HG02885 (cell line): ENCODE measurements at regions not wholly inside any gene's neighbourhood (a gene's known extent, or its start where the extent isn't known, plus 50 kb on each side); places are given as distances from the start of the nearest gene placed in this dataset.

Source experiments
- ATAC-seq: cut with Tn5 transposase; IDR thresholded peaks from one replicate; pipeline ENCODE4 v1.9.1; 2021; ENCODE audit warnings: mild to moderate bottlenecking; ENCODE audit not compliant: unreplicated experiment, poor library complexity

DNA sequence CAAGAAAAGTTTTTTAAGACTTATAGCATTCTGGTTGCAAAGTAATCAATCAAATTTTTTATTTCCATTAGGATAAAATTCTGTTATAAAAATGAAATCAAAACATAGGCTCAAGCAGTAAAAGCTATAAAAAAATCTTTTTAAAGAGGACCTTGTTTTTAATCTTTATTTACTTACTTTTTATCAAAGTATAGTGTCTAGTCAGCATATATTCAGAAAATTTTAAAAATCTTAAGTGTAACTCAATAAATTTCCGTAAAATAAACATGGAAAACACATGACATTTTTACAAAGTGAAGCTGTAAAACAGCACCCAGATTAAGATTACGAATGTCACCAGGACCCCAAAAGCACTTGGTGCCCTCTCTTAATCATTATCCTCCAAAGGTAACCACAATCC is 302.4 kb downstream of the TMEM161B start:
- ATAC-seq, result no peak

DNA sequence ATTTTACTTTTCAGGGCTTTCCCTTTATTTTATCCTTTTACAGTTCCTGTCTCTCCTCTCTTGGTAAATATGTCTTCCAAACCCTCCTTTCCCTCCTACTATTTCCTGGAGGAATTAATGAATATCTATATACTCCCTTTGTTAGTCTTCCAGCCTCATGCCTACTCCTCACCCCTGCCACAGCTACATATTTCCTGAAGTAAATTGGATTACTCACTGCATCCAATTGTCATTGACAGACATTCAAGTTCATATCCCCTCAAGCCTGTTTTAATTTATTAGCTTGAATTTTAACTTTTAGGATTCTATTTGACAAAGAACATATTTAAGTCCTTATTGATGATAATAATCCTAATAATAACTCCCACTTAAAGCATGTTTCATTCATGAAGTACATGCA is 314.5 kb downstream of the TMEM161B start:
- ATAC-seq, result no peak

DNA sequence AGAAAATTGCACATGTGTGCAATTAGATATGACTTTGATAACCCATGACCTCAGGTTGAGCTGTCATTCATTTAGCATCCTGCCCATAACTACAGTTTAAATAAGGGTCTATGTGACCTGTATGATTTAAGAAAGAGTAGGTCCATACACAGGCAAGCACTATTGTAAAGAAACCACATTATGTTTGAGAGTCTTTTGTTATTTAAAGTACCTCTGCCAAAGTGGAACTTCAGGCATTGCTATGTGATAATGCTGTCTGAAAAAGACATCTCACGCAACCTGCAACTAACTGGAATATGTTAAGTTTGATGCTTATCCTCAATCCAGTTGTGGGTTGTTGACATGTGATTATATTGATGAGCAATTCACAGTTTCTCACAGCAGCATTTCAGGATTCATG is 317.0 kb downstream of the TMEM161B start:
- ATAC-seq, result no peak

DNA sequence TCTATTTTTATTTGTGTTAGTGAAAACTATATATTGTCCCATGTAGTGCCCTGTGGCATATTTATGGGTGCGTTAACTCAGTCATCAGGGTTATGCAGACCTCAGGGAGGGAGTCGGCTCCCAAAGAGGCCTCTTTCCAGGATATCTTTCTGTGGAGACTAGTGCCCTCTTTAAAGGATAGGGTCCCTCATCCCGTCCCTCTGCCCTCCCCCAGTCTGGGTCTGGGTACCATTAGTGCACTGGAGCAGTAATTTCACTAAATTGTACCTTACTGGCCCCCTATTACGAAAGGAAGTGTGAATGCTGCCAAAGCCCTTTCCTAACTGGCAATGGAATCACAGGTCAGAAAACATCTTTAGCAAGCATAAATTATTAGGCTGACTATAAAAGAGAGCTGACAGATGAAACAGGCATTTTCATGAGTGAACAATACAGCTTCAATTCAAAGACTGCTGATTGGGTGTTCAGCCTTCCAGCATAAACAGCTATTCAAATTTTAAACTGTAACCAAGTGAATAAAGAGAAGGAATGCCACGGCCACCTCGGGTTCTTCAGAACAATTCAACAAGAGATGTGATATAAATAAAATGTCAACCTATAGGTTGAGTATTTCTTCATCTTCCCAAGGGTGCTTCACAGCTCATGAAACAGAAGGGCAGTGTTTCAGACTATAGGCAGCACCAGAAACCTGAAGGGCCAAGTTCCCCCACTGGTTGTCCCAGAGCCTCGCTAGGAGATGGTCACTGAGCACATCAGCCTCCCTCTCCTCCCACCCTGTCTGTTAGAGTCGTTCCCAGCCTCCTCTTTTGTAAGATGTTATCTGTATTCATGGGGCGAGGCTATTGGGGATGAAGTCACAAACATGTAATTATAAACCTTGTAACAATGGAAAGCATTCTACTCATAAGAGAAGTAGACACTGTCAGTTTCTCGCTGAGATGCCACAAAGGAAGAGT is 318.7 kb downstream of the TMEM161B start:
- no peak for ATAC-seq

DNA sequence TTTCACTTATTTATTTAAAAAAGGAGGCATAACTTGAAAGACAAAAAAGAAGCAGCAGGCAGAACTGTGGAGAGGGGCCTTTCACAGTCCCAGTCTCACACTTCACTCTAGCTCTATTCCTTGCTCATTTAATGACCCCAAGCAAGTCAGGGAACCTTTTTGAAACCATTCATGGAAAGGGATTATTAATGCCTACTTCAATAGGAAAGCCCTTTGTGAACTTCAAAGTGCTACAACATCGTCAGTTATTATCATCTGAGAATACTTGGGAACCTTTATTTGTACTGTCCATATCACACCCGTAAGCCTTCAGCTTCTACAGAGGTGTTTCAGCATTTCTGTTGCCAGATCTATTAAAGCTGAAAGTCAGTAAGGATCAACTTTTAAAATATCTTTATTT is 320.2 kb downstream of the TMEM161B start:
- no peak for ATAC-seq

DNA sequence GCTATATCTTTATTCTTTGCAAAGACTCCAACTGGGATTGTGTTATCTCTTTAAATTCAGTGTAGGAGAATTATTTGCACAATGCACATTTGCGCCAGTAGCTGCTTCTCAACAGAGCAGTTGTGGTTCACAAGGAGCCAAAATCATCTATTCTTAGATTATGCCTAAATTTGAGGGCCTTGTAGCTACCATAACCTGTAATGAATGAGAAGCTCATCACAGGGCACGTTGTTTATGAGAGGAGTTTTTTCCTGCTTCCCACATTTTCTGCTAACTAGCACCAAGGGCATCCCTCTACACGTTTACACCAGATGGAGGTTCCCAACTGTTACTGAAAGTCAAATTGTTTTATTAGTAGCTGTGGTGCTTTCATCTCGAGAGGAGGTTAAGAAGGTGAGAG is 322.4 kb downstream of the TMEM161B start:
- ATAC-seq, result no peak

DNA sequence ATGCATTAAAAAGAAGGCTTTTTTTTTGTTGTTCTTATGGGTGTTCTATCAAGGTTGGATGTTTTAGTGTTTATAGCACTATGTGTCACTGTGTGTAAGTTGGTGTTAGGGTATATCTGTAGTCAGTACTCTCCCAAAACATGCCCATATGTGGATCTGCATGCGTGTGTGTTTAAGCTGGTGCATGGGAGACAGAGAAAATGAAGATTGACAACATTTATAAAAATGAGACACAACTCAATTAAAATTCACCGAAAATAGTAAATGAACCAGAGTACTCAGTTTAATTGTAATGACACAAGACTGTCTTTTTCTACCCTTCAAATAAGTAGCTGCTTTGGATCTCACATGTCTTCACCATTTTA is 323.4 kb downstream of the TMEM161B start:
- ATAC-seq, result no peak

DNA sequence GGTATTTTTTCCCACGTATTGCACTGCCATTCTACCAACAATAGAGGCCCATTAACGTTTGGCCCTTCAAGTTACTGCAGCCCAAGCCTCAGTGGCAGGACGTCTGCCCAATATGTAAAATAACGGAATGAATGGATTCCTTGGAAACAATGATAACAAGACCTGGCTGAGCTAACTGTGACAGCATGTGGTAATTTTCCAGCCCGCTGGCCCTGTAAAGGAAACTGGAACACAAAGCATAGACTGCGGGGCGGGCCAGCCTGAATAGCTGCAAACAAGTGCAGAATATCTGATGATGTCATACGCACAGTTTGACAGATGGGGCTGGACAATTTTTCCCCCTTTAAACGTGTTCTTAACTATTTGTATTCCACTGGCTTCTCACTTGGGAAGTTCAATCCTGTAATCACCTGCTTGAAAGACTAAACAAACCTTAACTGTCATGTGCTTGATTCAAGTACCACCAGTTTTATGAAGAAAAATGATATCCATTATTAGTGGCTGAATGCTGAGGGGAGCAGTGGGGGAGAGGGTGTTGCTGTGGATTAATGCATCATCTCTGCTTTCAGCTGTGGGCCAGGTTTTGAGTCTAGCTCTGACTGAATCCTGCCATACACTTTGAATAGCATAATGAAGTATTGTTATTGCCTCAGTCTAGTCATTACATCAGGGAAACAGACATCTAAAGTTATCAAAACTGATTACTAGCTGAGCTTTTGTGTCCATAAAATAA is 323.9 kb downstream of the TMEM161B start:
- ATAC-seq, result no peak

DNA sequence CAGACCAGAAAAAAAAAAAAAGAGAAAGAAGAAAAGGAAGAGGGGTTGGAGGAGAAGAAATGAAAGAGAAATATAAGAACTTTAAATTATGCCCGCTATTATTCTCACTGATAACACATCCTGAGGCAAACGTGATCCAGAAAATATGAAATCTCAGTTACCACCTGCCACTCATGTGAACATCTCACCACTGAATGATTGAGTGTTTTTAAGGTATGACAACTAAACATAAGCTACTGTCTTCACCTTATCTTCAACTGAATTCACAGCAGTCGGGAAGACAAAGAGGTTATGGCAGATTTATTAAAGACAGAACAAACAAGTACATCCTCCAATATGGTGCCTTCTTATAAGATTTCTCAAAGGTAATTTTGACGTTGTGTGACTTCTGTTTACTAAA is 327.9 kb downstream of the TMEM161B start:
- no peak for ATAC-seq

DNA sequence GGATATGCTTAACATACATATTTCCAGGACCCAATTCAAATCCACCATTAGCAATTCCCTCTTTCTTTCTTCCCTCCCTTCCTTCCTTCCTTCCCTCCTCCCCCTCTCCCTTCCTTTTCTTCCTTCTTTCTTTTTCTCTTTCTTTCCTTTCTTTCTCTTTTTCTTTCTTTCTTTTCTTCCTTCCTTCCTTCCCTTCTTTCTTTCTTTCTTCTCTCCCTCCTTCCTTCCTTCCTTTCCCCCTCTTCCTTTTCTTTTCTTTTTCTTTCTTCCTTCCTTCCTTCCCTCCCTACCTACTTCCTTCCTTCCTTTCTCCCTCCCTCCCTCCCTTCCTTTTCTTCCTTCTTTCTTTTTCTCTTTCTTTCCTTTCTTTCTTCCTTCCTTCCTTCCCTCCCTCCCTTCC is 332.0 kb downstream of the TMEM161B start:
- no peak for ATAC-seq

DNA sequence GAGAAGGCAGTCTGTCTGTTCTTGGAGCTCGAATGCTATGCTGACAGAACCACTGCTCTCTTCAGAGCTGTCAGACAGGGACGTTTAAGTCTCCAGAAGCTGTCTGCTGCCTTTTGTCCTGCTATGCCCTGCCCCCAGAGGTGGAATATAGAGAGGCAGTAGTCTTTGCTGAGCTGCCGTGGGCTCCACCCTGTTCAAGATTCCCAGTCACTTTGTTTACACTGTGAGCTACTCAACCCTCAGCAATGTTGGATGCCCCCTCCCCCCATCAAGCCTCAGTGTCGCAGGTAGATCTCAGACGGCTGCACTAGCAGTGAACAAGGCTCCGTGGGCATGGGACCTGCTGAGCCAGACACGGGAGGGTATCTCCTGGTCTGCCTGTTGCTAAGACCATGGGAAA is 344.2 kb downstream of the TMEM161B start:
- ATAC-seq, result no peak

DNA sequence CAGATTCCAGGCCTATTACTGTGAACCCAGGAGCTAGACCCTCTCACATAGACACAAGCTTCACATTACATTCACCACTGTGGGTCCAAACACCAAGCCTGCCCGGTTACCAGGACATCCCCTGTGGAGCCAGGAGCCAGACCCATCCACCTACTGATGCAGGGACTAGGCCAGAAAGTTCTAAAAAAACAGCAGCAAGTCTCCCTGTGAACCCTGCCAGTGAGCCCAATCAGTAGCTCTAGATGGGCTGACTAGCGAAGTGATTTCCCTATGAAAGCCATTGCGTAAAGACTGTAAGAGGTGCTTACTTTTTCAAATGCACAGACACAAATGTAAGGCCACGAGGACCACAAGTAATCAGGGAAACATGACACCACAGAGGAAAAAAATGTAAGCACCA is 352.3 kb downstream of the TMEM161B start:
- no peak for ATAC-seq

DNA sequence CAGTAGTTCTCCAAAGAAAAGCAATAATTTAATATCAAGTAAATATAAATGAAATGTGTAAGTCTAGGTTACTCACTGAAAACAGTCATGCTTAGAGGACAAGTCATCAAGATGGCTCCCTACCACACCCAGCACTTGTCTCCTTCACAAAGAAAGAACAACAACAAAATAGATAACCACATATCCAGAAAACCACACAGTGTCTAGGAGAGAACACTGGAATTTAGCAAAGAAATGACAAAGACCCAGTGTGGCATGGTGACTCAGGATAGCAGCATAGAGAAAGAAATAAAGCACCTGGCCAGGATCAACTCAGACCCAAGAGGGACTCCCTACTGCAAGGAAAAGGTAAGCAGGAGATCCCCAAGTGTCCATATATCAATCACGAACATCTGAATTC is 356.2 kb downstream of the TMEM161B start:
- no peak for ATAC-seq

DNA sequence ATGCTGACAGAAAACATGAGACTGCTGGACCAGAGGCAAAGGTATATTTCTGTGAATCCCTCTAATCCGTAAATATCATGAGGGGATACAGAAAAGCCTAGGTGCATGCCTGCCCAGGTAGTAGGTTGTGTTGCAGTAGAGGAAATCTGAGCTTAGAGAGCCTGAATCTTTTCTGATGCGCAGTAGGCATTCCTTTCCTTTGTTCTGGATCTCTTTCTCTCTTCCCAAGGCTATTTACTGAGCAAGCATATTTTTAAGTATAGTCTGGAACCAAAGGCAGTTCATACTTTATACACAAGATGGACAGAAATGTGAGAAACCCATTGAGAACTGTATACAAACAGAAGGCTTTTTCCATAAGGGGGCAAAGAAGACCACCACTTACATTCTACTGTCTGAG is 359.3 kb downstream of the TMEM161B start:
- ATAC-seq, result no peak

DNA sequence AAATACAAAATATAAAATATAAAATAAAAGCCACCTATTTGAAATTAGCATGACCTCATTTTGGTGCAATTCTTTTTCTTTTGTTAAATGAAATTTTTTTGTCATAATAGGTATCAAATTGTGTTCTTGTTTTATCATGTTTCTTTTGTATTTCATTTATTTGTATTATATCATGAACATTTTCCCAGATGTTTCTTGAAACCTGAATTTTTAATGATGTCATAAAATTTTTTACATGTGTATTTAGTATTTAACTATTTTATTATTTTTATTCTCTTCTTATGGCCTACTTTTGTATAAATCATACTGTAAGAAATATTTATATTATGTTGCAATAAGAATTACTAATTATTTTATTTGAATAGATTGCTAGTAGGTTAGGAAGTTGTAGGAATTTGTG is 361.7 kb downstream of the TMEM161B start:
- no peak for ATAC-seq

DNA sequence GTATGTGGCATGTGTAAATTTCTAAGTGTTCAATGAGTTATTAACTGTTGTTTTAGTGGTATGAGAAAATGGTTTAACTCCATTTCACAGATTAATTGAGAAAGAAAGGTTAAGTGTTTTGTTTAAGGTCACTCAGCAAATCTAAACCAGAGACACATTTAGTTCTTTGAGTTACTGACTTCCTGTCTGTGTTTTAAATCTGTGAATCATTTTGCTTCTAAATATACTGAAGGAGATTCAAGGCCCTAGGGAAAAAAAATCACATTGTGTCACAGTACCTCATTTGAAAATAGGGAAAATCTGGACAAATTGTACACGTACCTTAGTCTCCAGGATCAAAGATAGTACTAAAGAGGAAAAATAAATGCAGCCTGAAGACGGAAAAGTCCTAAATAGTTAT is 368.2 kb downstream of the TMEM161B start:
- no peak for ATAC-seq

DNA sequence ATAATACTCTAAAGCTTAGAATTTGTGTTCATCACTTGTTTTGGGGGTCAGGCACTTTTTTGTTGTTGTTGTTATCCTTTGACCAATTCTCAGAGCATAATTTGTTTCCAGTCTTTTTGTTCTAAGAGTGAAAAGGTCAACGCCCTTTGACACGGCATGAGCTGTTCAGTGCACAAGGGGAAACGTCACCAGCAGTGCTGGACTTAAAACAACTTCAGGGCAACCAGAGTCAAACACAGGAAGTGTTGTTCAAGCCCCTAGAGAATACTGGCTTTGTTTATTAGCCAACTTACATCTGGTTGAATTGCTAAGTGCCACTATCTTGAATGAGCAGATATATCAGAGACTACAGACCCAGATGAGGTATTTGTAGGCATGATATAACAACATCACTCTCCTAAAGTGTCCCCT is 368.9 kb downstream of the TMEM161B start:
- ATAC-seq, result peak; percentile 49

DNA sequence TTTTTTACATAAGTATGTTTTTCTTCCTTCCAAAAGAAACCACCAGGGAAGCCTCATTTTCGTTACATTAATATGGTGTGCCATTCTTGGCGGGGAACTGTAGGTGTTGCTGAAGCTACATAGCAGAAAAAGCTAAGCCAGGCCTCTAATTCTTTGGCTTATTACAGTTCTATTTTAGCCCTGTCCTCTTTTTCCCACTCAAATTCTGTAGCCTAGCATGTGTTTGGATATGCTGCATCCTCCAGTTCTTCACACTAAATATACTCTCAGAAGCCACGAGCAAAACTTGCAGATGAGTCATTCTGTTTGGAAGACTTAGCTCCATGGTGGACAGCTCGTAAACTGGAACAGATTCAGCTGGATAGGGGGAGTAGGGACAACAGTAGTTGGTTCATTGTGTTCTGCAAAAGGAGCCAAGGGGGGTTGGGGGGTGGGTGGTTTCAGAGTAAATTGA is 369.4 kb downstream of the TMEM161B start:
- no peak for ATAC-seq

DNA sequence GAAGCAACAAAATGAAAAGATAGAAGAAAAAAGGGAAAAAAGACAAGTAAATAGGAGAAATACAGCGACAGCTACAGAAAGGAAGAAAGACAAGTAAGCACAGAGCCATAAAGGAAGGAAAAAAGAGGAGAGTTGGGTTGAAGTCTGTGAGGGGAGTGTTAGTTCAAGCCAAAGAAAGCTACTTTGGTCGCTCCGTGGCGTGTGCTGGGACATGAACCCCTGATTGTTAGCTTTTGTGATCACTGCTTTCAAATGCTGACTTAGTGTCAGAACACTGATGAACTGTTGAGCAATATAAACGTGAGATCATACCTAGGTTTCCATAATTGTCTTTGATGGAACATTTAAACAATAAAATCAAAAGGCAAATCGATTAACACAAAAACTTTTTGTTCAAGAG is 370.1 kb downstream of the TMEM161B start:
- no peak for ATAC-seq

DNA sequence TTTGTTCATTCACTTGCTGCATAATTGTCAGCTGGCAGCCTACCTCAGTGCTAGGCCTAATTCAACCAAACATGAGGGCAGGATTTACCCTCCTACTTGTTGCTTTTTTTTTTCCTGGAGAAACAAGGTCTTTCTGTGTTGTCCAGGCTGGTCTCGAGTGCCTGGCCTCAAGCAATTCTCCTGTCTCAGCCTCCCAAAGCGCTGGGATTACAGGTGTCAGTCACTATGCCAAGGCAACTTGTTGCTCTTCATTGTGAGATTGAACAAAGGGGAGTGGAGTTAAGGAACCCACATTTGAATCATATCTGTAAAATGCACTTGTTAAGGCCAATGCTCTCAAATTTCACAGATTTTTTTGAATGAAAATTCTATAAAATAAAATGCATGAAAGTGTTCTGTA is 380.5 kb downstream of the TMEM161B start:
- no peak for ATAC-seq

DNA sequence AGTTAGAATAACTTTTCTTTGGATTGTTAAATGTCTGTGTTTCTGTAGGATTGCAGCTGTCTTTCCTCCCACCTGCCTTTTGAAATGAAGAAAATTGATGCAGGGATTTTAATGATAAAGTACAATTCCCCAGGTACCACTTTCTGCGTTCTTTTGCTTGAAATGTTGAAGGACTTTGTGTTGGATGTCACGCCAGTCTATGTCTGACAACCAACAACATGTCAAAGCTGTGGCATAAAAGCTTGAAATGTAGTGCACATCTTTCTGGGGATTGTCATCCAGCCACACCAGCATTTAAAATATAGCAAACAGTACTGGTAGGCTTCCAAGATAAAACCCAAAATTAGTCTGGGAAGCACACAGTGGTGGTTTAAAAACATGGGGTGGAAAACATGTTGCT is 381.4 kb downstream of the TMEM161B start:
- ATAC-seq, result no peak

DNA sequence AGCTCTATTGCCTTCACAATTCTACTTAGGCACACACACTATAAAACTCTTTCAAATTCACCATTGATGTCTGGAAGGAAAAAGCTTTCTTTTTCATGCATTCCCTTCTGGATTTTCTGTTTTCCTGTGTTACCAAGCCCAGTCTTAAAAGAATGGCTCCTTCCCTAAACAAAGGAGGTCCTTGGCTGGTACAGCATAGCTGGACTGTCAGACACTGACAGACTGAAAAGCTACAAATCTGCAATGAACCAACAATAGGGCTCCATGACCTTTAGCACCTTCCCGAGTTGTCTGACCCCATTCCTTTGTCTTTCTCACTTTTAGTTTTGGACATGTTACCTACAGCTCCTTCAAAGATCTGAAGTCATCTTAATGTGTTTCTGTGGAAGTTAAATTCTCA is 382.5 kb downstream of the TMEM161B start:
- no peak for ATAC-seq
